ENCODE measurements at regions not wholly inside any gene's neighbourhood (a gene's known extent, or its start where the extent isn't known, plus 50 kb on each side); places are given as distances from the start of the nearest gene placed in this dataset.
"Not testable (repeated sequence)": the region's sequence is repeated elsewhere in the genome, so short reads cannot be mapped to it uniquely, and the experiment has no call there.

- TF ChIP-seq CTCF, POLR2A (IDR thresholded peaks at IDR 0.05): not testable (repeated sequence)
These were observed 74.7 kb downstream of the NPIPB5 start for GRCh38 chr16:22585431-22585830.
